Left cardiac atrium (tissue), 4 donors: ENCODE measurements at regions not wholly inside any gene's neighbourhood (a gene's known extent, or its start where the extent isn't known, plus 50 kb on each side); places are given as distances from the start of the nearest gene placed in this dataset.

Source experiments
- ATAC-seq, 2 donors: fragments of 200-7000 bp; cut with Tn5 transposase; one replicate each; pipeline ENCODE4 v1.9.1; 2020; ENCODE audit warnings: mild to moderate bottlenecking in 2 of 2, moderate library complexity in 2 of 2
- DNase-seq: peaks from one replicate; pipeline ENCODE4 v3.0.0-alpha.2; 2020
- intact Hi-C, 2 donors: fragments of 100-400 bp; cut with DNase I; formaldehyde crosslinking; loops; one replicate each; pipeline versions ENCODE4 v1.14.1 to v1.15.1; 2022 to 2023
- donor health status: DM: no; HTN: yes; CAD: no.
- donor health status: DM: no; HTN: yes; CAD: no; lungs with severe emphysema.
- donor health status: DM: yes; HTN: yes; CAD: no.
- donor health status: Dilated cardiomyopathy.

DNA sequence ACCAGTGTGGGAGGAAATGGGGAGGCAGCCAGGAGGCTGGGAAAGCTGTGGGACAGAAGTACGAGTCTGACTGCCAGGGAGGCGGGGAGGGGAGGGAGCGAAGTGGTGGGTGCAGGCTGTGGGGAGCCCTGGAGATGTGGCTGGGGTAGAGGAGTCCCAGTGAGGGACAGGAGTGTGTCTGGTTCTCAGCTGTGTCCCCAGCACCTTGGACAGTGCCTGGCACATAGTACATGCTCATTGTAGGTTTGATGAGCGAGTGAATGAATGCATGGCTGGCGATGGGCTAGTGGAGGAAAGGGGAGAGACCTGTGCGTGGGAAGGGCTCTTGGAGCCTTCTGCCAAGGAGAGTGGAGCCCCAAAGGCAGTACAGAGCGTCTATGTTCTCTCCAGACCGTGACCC, 104.1 kb downstream of the SIK1 start:
- intact Hi-C loops: no loop called here

GRCh38 chr21:43322311-43322710, 104.6 kb downstream of the SIK1 start:
- ATAC-seq (no peak), DNase-seq (no peak)
- intact Hi-C loops: no loop called here

More for the DNA sequence above, 104.1 kb downstream of the SIK1 start:
- ATAC-seq: peak; percentile 5 to 19
- no peak for DNase-seq

GRCh38 chr21:43321611-43322010, 105.3 kb downstream of the SIK1 start:
- DNase-seq: no peak
- ATAC-seq: no peak
- intact Hi-C loops: loop anchor here in 1 of 2 donors (2.0 kb wide), 1 partner anchor 17 kb away; no protein-coding TSS in a partner anchor

DNA sequence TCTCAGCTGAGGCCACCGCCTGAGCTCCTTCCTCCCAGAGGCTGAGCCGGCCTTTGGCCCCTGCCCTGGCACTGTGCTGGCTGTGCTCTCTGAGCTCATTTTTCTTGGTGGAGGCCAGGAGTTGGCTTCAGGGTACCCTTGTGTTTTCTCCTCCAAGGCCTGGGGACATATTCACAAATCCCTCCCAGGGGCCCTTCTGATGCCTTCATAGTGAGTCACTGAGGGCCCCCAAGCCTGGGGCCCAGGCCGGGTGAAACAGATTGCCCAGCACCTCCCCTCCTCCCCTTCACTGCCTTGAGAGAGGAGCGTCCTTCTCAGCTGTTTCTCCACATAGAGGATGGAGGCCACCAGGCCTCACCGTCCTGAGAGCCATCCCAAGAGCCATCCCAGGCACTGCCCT, 105.8 kb downstream of the SIK1 start:
- intact Hi-C loops: loop anchor here in 1 of 2 donors (2.0 kb wide), 1 partner anchor 16 kb away; no protein-coding TSS in a partner anchor
- ATAC-seq: no peak
- no peak for DNase-seq

GRCh38 chr21:43320526-43320925, 106.4 kb downstream of the SIK1 start:
- intact Hi-C loops: loop anchor here in 1 of 2 donors (2.0 kb wide), 1 partner anchor 16 kb away; no protein-coding TSS in a partner anchor
- DNase-seq (no peak), ATAC-seq (no peak)

- ATAC-seq (peak; percentile 4 to 53), DNase-seq (peak; percentile 62)
- intact Hi-C loops: no loop called here
Measured at GRCh38 chr21:43318841-43319781, 107.8 kb downstream of the SIK1 start.

DNA sequence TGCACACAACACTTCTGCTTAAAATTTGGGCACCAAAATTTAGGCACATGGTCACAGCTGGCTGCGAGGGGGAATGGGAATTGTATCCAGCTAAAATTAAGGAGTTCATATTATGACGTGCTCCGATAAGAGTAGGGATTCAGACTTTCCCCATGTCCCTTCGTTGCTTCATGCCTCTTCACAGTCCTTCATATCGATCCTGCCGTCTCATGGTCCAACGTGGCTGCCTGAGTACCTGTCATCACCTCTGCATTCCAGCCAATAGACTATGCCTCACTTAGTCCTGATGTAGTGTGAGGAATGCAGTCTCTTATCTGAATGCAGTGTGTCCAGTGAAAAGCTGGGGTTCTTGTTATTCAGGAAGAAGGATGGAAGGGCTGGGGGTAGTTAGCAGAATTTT, 108.6 kb downstream of the SIK1 start:
- DNase-seq (no peak), ATAC-seq (no peak)
- intact Hi-C loops: no loop called here

DNA sequence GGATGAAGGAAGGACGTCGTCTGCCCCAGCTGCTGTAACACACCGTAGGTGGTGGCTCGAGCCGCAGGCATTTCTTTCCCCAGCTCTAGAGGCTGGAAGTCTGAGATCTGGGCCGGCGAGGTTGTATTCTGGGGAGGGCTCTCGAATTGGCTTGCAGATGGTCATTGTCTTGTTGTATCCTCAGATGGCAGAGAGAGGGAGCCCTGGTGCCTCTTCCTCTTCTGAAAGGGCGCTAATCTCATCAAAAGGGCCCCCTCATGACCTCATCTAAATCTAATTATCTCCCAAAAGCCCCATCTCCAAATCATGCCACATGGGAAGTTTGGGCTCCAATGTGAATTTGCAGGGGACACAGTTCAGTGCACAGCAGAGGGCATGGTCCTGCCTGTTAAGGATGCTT, 109.0 kb downstream of the SIK1 start:
- intact Hi-C loops: no loop called here
- no peak for ATAC-seq
- DNase-seq: no peak

DNA sequence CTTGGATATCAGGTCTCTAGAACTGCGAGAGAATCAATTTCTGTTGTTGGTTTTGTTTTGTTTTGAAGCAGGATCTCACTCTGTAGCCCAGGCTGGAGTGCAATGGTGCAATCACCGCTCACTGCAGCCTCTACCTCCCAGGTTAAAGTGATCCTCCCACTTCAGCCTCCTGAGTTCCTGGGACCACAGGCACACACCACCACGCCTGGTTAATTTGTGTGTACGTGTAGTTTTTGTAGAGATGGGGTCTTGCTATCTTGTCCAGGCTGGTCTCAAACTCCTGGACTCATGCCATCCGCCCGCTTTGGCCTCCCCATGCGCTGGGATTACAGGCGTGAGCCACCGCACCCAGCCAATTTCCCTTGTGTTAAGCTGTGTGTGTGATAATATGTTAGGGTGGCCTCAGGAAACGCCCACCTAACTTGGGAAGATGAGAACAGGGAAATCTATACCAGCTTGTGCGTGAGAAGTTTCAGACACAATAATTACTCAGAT, 109.6 kb downstream of the SIK1 start:
- intact Hi-C loops: no loop called here
- no peak for ATAC-seq
- no peak for DNase-seq

GRCh38 chr21:43316156-43316845, 110.6 kb downstream of the SIK1 start:
- ATAC-seq (no peak), DNase-seq (no peak)
- intact Hi-C loops: no loop called here

- ATAC-seq (no peak), DNase-seq (no peak)
- intact Hi-C loops: no loop called here
Measured at GRCh38 chr21:43315244-43316137, 111.4 kb downstream of the SIK1 start.

DNA sequence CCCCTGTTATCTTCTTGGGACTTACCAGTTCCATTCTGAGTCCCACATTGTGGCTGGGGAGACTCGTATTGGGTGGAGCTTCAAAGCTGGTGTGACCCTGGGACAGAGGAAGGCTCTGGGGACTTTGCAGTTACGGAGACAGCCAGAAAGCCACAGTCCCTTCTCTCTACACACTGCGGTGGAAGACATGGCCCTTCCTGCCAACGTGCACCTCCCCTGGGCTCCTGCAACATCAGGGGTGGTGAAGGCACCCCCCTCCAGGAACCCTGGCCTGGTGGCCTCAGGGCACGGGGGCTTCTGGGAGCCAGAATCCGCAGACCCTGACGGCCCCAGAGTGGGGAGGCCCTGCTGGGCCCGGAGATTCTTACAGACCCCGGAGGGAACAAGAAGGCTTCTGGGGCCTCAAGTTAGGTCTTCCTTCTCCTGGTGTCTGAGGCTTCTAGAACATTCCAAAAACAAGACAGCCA, 113.0 kb downstream of the SIK1 start:
- intact Hi-C loops: no loop called here
- DNase-seq: no peak
- no peak for ATAC-seq

DNA sequence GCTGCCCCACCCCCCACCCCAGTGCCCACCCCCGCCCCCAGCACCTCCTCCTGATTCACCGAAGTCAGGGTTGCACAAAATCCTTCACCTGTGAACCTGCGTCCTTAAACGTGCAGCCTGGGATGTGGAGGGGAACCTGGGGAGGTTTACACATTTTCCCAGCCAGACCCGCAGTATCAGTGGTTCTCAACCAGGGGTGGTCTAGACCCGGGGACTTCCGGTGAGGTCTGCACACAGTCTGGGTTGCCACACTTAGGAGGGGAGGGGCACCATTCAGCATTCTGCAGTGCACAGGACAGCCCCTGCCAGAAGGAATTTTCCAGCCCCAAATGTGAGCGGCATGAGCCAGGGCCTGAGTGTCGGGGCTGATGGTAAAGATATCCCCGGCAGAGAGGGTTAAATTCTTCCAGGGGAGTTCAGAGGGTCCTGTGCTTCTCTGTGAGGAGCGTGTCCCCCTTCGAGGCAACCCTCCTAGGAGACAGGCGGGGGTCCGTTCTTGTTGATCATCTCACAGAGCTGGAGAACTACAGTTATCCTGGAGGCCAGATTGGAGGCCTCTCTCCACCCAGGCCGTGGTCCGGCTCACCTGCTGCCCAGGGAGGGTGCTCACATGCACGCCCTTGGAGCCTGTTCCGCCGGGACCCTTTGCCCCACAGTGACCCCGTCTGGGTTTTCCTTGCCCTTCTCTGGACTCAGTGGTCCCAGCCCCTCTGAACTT, 113.6 kb downstream of the SIK1 start:
- DNase-seq (no peak), ATAC-seq (no peak)
- intact Hi-C loops: no loop called here

GRCh38 chr21:43312751-43313169, 114.2 kb downstream of the SIK1 start:
- DNase-seq (no peak), ATAC-seq (no peak)
- intact Hi-C loops: no loop called here

- DNase-seq (no peak), ATAC-seq (no peak)
- intact Hi-C loops: no loop called here
Measured at GRCh38 chr21:43312011-43312410, 114.9 kb downstream of the SIK1 start.

DNA sequence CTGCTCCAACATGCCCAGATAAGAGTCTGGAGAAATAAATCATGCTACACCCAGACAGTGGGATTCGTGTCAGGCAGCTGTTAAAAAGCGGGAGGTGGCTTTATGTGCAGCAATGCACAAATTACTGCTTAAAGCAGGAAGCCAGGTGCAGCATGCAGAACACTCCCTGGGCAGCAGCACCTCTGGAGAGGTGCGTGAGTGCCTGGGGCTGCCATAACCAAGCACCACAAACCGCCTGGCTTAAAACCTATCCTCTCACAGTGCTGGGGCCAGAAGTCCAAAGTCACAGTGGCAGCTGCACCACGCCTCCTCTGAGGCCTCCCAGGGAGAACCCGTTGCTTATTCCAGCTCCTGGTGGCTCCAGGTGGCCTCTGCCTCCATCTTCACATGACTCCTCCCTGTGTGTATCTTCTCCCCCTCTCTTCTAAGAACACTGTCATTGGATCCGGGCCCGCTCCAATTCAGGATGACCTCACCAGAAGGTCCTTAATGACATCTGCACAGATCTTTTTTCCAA, 115.6 kb downstream of the SIK1 start:
- intact Hi-C loops: no loop called here

GRCh38 chr21:43308815-43309283, 118.1 kb downstream of the SIK1 start:
- DNase-seq: no peak

More for the DNA sequence above, 115.6 kb downstream of the SIK1 start:
- no peak for ATAC-seq
- no peak for DNase-seq

More at GRCh38 chr21:43308815-43309283, 118.1 kb downstream of the SIK1 start:
- intact Hi-C loops: no loop called here
- no peak for ATAC-seq
